Coronary artery (tissue), 2 donors: ENCODE measurements at regions not wholly inside any gene's neighbourhood (a gene's known extent, or its start where the extent isn't known, plus 50 kb on each side); places are given as distances from the start of the nearest gene placed in this dataset.

ENCODE experiments used
- DNase-seq: peaks from one replicate; pipeline ENCODE4 v3.0.0-alpha.2; 2017; ENCODE audit warnings: low spot score
- H3K27ac ChIP-seq, 2 donors: fragments of 200-600 bp; sonication (generic); one replicate each; pipeline ENCODE4 v1.5.1; 2016 to 2019
- H3K4me3 ChIP-seq: fragments of 200-600 bp; sonication (generic); 2 replicates; pipeline ENCODE4 v1.5.1; 2016; ENCODE audit warnings: mild to moderate bottlenecking, moderate library complexity
- TF ChIP-seq, protein P1 (sequence below): fragments of 200-600 bp; sonication (generic); IDR thresholded peaks from one replicate; pipeline ENCODE4 v1.5.1; 2019; ENCODE audit warnings: antibody characterized with exemption

DNA sequence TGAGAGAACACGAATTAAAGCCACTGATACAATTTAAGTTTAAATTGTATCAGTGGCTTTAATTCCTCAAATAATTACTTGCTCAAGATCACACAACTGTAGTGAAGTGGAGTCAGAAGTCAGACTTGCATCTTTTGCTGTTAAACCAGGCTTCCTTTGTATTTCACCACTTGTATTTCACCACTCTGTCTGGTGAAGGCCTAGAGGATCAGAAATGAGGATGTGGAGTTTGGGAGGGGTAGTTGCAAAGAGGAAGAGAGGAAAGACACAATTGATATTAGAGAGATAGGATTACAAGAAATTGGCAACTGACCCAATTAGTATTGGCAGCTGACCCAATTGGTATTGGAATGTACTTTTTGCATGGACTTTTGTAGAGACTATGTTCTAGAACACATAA, 288.1 kb upstream of the GPR149 start:
- no peak for DNase-seq

DNA sequence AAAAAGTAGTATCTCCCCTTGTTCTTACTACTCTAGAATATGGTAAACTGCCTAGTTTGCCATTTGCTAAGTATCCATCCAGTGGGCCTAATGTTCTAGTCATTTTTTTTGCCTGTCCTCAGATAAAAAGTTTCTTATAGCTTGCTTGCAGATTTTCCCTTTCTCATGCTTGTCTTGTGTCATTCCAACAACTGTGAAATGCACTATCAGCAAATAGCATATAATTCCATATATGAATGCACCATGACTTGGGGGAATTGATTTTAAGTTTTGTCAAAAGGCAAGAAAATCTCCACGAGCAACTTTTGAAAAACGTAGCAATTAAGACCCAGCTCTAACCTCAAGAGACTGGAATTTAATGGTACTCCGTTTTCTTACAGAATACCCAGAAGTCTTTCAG, 286.2 kb upstream of the GPR149 start:
- H3K4me3 ChIP-seq, result no peak overlapping the region
- DNase-seq, result no peak
- TF ChIP-seq, protein P1, sequence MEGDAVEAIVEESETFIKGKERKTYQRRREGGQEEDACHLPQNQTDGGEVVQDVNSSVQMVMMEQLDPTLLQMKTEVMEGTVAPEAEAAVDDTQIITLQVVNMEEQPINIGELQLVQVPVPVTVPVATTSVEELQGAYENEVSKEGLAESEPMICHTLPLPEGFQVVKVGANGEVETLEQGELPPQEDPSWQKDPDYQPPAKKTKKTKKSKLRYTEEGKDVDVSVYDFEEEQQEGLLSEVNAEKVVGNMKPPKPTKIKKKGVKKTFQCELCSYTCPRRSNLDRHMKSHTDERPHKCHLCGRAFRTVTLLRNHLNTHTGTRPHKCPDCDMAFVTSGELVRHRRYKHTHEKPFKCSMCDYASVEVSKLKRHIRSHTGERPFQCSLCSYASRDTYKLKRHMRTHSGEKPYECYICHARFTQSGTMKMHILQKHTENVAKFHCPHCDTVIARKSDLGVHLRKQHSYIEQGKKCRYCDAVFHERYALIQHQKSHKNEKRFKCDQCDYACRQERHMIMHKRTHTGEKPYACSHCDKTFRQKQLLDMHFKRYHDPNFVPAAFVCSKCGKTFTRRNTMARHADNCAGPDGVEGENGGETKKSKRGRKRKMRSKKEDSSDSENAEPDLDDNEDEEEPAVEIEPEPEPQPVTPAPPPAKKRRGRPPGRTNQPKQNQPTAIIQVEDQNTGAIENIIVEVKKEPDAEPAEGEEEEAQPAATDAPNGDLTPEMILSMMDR, result no peak
- no peak overlapping the region for H3K27ac ChIP-seq

More for the DNA sequence above, 288.1 kb upstream of the GPR149 start:
- TF ChIP-seq, protein P1, result no peak
- H3K27ac ChIP-seq, result no peak overlapping the region
- no peak overlapping the region for H3K4me3 ChIP-seq

DNA sequence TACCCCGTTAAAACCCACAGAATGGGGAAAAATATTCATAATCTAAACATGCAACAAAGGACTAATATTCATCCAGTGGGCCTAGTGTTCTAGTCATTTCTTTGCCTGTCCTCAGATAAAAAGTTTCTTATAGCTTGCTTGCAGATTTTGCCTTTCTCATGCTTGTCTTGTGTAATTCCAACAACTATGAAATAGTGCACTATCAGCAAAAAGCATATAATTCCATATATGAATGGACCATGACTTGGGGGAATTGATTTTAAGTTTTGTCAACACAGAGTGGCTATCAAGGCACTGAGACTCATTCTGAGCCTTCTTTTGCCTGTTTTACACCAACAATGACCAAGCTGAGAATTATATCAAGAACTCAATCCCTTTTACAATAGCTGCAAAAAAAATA, 278.6 kb upstream of the GPR149 start:
- DNase-seq, result no peak
- TF ChIP-seq, protein P1, result no peak
- Histone ChIP-seq H3K4me3 (no peak overlapping the region), H3K27ac (no peak overlapping the region)

DNA sequence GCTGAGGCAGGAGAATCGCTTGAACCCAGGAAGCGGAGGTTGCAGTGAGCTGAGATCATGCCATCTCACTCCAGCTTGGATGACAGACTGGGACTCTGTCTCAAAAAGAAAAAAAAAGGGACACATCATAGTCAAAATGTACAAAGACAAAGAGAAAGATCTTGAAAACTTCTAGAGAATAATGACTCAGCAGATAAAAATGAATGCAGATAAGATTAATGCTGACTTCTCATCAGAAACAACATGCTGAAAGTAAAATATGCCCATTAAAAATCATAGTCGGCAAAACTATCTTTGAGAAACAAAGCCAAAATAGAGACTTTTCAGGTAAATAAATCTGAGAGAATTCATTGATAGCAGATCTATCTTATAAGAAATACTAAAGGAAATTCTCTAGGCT, 271.1 kb upstream of the GPR149 start:
- no peak for DNase-seq
- H3K27ac ChIP-seq, result no peak overlapping the region
- TF ChIP-seq, protein P1, result no peak
- H3K4me3 ChIP-seq, result no peak overlapping the region

DNA sequence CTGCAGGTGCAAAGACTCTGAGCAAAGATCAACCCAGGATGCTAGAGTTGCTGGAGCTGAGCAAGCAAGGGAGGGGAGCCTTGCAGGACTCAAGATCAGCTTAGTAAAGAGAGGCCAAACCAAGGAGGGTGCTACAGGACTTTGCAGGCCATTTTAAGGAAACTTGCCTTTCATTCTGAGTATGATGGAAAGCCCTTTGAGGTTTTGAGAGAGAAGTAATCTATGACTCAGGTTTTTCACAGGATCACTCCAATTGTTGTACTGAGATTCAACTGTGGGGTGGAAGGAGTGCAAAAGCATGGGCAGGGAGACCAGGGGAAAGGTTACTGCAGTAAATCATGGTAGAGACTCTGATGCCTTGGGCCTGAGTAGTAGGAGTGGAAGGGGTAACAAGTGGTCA, 260.4 kb upstream of the GPR149 start:
- Histone ChIP-seq H3K4me3 (no peak overlapping the region), H3K27ac (no peak overlapping the region)
- no peak for DNase-seq
- TF ChIP-seq, protein P1, result no peak

DNA sequence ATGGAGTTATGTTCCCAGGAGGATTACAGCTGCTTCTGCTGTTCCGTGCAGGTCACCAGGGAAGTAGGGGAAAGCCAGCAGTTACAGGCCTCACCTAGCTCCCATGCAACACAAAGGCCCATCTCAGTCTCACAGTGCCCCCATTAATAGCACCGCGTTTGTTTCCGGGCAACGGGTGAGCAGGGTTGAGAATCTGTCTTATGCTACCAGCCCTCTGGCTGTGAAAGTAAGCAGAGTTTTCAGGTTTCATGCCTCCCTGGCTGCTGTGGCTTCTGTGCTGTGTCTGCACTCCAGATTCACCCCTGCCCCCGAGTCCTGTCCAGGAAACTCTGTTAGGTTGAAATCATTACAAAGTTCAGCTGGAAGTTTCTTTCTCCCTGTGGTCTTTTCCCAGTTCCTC, 254.4 kb upstream of the GPR149 start:
- Histone ChIP-seq H3K27ac (no peak overlapping the region), H3K4me3 (no peak overlapping the region)
- no peak for DNase-seq
- TF ChIP-seq, protein P1, result no peak

DNA sequence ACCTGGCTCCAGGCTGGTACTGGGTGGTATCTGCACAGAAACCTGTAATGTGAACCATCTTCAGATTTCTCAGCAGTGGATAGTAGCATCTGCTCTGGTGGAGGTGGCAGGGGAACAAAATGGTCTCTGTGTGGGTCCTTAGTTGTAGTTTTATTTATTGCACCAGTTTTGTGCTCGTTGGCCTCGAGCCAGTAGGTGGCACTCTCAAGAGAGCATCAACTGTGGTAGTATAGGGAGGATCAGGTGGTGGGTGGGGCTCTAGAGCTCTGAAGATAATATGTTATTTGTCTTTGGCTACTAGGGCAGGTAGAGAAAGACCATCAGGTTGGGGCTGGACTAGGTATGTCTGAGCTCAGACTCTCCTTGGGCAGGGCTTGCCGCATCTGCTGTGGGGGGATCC, 254.0 kb upstream of the GPR149 start:
- DNase-seq, result no peak
- TF ChIP-seq, protein P1, result no peak
- Histone ChIP-seq H3K27ac (no peak overlapping the region), H3K4me3 (no peak overlapping the region)
